NCI-H1417 treated with DMSO at 0.1 percent for 48 hours (cell line): ENCODE measurements at regions not wholly inside any gene's neighbourhood (a gene's known extent, or its start where the extent isn't known, plus 50 kb on each side); places are given as distances from the start of the nearest gene placed in this dataset.
A peak's percentile ranks its signal among the peaks of the same experiment; 100 is the strongest.

Source experiments
- DNase-seq: peaks from one replicate; lab custom pipeline; 2025; lab: John Stamatoyannopoulos, UW

DNA sequence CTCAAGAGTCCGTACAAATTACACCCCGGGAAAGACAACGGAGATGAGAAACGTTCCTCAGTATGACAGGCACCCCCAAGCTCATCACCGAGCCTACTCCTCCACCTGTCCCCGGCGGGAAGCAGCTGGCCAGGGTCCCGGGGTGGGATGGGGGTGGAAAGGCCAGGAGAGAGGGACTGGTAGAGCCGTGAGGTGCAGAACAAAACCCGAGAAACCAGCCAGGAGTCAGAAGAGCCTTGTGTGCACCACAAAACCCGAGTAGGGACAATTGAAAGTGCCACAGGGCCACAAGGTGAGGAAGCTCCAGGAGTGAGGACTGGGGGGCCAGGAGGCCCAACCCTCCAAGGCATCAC, 75.5 kb upstream of the SALL3 start:
- no peak for DNase-seq

- DNase-seq, result no peak
These were observed 74.3 kb upstream of the SALL3 start for GRCh38 chr18:78905334-78905733.

DNA sequence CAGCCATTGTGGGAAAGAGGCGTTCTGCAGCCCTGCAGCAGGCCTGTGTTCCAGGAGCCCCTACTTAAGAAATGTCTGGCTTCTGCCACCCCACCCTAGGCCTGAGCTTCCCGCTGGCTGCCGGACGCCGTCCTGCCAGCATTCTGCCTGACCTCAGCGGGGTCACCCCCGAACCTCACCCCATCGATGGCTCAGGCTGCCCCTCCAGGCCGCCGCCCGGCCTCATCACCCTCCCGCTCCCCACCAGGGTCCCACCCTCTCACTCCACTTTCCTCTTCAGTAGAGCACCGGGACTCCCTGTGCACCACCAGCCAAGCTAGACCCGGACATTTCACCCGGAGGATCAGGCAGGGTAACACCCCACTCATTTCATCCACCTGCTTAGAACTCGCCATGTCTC, 73.6 kb upstream of the SALL3 start:
- no peak for DNase-seq

GRCh38 chr18:78908462-78909260, 71.0 kb upstream of the SALL3 start:
- no peak for DNase-seq

DNA sequence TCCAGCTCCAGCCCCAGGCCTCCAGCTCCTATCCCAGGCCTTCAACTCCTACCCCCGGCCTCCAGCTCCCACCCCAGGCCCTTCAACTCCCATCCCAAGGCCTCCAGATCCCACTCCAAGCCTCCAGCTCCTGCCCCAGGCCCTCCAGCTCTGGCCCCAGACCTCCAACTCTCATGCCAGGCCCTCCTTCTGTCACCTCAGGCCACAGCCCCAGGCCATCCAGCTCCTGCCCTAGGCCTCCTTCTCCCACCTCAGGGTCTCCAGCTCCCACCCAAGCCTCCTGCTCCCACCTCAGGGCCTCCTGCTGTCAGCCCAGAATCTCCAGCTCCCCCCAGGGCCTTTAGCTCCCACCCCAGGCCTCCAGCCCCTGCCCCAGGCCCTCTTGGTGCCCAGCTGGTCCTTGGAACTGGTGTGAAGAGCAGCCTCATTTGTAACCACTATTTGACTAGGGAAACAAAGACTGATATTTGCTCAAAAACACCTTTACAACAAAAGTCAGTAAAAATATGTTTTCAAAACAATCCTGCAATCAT, 67.8 kb upstream of the SALL3 start:
- DNase-seq, result no peak

DNA sequence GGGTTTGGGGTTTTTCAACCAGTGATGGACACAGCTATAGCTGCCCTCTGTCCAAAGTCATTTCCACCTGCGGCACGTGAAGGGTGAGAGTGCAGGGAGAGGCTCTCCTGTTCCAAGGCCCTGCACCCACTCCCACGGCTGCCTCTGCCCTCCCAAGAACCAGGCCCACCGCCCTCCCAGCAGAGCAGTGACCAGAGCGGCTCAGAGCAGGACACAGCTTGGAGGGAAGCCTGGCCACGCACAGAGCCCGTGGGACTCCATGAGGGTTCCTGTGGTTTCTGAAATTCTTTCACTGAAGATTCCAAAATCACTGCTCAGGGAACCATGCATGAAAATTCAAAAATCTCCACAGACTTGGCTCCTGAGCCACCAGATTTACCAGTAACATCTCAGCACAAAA, 67.3 kb upstream of the SALL3 start:
- no peak for DNase-seq

DNA sequence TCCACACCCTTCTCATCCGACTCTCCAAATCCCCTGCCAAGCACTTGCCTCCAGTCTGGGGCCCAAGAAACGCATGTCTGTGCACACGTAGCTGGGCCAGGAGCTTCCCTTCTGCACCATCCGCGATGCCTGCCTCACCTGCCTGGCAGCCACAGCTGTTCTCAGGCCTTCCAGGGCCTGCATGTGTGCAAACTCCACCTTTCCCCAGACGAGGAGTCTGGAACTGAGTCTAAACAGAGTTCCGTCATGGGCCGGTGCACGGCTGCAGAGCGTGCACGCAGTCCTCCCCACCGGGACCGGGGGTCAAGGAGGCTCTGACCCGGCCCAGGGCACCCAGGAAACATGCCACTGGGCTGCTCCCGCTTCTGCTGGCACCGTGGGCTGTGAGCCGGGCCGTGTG, 66.8 kb upstream of the SALL3 start:
- no peak for DNase-seq

DNA sequence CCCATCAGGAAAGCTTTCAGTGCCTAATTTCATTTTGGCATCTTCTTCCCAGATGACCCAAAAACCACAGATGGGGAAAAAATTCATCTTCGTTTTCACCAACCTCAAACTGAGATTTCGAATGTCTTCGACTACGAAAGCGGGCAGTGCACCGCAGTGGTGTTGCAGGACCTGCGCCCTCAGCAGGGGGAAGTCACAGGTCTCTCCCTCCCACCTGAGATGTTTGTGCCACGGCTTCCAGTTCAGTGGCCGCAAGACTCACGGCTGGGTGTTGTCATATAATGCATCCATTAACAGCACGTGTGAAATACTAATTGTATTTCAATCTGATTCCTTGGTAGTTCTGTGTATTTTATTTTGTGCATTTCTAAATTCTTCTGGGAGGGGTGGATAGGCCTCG, 66.2 kb upstream of the SALL3 start:
- DNase-seq, result no peak

DNA sequence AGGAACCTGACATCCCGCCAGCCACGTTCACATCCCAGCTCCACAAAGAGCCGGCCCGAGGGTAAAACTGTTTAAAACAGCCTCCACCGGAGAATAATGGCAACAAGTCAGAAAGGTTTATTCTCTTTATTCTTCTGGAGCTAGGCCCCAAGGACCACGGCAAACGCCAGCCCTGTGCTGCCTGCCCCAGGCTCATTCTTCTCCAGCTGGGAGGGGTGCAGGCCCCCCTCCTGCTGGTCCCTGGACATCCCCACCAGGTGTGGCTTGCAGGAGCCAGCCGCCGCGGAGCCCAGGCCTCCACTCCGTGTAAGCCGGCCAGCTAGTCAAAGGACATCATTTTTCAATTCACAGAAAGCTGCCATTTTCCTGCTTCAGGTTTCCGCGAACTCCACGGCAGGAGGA, 65.8 kb upstream of the SALL3 start:
- no peak for DNase-seq

DNA sequence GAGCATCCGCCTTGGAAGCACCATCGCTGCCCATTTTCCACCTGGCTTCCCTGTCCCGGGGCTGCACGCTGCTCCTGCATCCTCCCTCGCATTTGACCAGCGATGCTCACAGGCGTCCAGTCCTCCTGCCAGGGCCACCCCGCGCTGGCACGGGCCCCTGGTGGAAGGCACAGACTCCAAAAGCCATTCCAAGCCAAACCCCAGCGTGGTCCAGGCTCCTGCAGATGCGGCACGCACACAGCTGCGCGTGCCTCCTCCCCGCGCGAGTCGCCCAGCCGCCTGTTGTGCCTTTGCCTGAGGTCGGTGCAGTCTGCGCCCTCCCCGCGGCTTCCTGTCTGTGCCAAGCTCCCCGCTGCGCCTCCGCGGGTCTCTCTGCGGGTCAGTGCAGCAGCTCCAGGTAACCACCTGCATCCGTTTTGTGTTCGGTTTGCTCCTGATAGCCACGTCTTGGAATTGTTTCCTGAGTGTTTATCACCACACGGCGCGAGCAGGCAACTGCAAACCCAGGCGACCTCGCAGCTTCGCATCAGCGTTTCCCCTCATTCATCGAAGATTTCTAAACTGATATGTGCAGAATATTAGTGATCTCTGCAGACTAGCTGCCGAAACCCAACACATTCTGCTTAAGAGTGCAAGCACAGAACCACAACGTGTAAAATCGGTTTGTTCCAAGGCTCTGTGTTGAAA, 65.2 kb upstream of the SALL3 start:
- peak; percentile 58 for DNase-seq

- no peak for DNase-seq
These were observed 64.1 kb upstream of the SALL3 start for GRCh38 chr18:78915446-78916008.

DNA sequence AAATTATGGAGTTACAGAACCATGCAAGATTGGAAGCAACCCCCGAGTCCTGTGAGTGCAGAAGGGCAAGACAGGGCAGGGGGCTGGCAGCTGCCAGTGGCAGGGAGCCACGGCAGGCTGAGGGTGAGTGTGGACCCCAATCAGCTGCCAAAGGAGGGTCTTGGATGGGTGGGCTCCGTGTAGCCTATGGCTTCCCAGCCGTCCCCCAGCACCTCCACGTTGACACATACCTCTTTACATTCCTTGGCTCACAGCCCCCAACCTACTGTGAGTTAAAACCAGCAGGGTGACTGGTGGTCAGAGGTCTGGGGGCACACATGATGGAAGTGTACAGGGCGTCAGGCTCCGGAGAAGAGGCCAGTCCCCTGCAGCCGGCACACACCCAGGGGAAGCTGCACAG, 60.9 kb upstream of the SALL3 start:
- no peak for DNase-seq

GRCh38 chr18:78919956-78920355, 59.7 kb upstream of the SALL3 start:
- DNase-seq, result no peak

DNA sequence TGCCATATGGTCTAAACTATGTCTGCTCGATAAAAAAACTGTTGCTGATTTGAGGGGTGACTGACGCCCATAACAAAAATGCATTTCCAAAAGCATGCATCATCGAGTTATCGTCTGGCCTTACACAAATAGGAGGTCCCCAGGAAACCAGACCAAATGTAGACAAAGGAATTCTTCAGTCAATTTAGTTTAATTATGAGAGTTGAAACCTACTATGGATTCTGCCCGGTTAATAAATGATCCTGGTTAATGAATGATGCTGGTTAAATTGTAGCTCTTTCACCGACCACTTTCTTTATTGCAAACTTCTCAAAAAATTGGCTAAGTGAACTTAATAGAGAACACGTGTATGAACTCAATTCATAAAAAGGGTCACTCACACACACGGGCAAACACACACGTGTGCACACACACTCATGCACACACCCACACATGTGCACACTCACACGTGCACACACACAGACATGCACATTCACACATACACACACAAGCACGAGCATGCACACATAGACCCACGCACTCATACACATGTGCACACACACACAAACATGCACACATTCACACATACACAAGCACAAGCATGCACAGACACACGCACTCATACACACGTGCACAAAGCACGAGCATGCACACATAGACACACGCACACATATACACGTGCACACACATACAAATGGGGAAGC, 59.0 kb upstream of the SALL3 start:
- no peak for DNase-seq

GRCh38 chr18:78922856-78923255, 56.8 kb upstream of the SALL3 start:
- DNase-seq, result no peak

GRCh38 chr18:78924301-78924700, 55.3 kb upstream of the SALL3 start:
- DNase-seq, result no peak

DNA sequence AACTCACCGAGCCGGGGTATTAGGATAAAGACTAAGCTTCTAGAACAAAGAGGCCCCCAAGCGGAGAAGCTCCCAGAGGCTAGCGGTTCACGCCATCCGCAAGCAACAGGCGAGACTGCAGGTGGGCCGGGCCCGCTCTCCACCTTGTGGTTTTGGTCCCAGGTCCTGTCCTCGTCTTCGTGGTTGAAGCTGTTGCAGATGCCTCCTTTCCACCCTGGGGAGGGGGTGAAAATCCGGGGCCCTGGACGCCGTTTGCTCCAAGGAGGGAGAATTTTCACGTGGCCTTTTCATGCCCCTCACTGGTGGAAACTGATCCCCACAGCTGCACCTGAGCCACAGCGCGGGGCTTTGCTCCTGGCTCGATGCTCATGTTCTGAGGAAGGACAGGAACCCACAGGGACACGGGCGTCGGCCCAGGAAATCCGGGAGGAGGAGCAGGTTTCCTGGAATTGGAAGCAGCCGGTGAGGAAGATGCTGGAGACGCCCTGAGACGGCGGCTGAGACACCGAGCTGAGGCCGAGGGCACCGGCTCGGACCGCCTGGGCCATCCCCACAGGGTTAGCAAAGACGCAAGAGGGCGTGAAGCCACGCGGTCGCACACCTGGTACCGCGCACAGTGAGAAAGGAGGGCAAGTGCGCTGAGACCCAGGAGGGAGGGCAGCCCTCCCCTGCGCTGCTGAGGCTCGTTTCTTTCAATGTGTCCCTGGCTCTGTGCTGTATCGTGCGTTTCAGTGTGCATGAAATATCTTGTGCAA, 54.7 kb upstream of the SALL3 start:
- DNase-seq, result no peak

DNA sequence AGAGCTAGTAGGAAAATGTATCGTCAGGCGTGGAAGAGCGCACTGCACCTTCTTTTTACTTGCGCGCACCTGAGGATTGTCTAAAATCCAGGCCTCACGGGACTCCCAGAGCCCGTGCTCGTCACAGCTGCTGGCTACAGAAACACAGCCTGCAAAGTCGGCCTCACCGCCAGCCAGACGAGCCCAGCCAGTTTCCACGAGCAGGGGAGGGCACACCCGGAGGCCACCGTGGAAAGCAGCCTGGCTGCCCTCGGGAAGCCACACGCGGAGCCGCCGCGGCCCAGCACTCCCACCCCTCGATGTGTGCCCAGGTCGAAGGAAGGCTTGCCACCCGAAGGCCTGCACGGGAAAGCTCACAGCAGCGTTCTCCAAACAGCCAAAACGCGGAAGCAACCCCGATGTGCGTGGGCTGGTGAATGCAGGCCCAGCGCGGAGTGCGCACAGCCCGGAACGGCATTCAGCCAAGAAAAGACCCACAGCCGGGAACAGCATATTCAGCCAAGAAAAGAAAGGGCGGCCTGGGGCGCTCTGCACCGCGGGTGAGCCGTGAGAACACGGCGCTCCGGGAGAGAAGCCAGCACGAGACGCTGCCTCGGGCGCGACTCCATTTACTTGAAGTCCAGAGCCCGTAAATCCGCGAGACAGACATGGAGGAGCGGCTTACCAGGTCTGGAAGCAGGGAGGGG, 53.9 kb upstream of the SALL3 start:
- no peak for DNase-seq

DNA sequence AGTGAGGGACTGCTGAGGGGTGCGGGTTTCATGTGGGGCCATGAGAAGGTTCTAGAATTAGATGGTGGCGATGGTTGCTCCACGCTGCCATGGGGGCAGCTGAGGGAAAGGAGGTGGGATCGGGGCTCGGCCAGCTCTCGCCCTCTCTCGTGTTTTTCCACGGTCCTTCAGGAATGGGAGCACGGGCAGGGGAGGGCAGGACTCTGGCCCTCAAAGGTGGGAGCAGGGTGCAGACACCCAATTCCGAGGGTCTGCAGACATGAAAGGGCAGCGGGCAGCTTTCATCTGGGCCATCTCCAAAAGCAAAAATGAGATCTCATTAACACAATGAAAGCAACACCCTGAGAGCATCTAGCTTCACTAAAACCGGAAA, 53.4 kb upstream of the SALL3 start:
- no peak for DNase-seq

- DNase-seq, result no peak
These were observed 52.5 kb upstream of the SALL3 start for GRCh38 chr18:78927156-78927555.

DNA sequence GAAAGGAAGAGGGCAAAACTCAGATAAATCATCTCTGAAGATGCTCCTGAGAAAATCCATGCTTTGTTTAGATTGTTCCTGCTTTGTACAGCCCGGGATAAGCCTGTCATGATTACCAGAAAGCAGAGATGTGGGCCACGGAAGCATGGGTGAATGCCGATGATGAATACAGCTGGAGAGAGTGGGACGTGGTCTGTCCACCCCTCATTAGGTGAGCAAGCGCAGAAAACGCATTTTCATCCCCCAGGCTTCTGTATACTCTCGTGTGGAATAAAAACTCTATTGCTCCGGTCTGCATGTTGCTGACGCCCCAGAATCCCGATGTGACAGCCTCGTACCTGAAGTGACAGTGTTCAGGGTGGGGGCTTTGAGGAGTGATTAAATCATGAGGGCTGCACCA, 52.0 kb upstream of the SALL3 start:
- DNase-seq, result no peak
